NCI-H1417 treated with DMSO at 0.1 percent for 48 hours (cell line): ENCODE measurements at regions not wholly inside any gene's neighbourhood (a gene's known extent, or its start where the extent isn't known, plus 50 kb on each side); places are given as distances from the start of the nearest gene placed in this dataset.
"Not testable (repeated sequence)": the region's sequence is repeated elsewhere in the genome, so short reads cannot be mapped to it uniquely, and the experiment has no call there.

Experiments used
- DNase-seq: peaks from one replicate; lab custom pipeline; 2025; lab: John Stamatoyannopoulos, UW

GRCh38 chr2:149703281-149703680 is 115.7 kb upstream of the MMADHC start:
- no peak for DNase-seq

DNA sequence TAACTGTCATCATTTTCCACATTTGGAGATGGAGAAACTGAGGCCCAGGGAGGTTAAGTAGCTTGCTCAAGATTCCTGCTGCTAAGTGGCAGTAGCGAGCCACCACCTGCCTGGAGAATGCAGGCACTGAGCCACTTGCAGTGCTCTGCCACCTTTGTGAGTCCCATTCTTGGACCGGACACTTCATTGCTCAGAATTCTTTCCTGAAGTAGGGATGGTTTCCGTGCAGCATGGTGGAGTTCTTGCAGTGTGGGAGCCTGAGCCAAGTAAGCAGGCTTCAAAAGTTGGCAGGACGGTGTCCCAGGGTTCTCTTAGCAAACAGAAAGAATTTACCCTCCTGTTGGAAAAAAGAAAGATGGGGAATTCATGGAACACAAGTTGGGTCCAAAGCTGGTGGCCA is 115.0 kb upstream of the MMADHC start:
- DNase-seq: no peak

DNA sequence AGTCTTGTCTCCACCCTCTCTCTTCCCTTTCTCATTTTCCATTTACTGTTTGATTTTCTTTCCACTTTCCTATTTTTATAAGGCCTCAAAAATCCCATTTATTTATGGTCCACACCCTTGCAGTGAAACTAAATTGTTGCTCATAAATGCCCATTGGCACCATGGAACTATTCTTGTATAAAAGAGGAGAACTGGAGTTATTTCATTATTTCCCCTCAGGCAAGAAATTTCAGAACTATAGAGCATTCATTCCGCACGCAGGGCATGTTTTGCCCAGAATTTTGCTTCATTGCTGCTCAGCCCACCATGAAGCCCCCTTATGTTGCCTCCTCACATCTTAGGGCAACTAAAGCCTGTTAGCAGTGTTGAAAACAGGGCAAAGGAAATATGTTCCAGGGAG is 113.7 kb upstream of the MMADHC start:
- no peak for DNase-seq

GRCh38 chr2:149692961-149693396 is 105.4 kb upstream of the MMADHC start:
- DNase-seq: no peak

- DNase-seq: no peak
Observed at GRCh38 chr2:149690825-149691224, 103.2 kb upstream of the MMADHC start.

GRCh38 chr2:149687052-149687427 is 99.5 kb upstream of the MMADHC start:
- no peak for DNase-seq

DNA sequence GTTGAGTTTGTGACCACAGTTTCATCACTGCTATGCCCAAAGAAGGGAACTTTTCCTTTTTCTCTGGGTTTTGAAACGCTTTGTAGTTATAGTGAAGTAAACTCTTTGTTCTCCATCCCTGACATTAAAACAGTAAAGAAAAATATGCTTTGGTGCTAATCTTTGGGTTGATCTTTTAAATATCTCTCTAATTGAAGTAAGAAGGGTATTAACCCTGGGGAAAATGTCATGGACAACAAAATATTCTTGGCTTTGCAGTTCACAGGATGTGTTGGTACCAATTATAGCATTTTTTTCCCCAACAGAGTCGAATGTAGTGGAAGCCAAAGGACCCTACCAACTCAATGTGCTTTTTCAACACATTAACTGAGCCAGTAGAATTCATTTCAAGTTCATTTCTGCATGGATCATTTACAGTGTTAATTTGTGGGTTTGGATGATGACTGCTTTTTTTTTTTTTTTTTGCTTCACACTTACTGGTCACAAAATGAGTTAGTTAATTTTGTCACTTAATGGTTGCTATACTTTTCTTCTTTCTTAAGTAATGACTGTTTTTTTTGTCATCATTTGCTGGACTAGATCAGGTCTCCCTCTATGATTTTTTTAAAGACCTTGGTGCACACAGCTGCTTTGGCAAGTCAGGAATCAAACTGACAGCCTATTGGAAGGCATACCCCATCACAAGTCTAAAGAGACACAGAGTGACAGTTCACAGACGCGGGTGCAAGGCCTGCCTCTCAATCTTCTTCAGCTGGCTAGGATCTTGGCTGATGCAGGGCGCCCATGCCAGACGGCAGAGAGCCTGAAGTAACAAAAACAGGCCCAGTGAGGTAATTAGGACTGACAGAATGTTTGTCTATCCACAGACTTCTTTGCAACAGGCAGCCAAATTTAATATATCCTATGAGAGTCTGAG is 98.8 kb upstream of the MMADHC start:
- no peak for DNase-seq

- DNase-seq: not testable (repeated sequence)
Observed at GRCh38 chr2:149685401-149685800, 97.8 kb upstream of the MMADHC start.

GRCh38 chr2:149679286-149679685 is 91.7 kb upstream of the MMADHC start:
- no peak for DNase-seq

DNA sequence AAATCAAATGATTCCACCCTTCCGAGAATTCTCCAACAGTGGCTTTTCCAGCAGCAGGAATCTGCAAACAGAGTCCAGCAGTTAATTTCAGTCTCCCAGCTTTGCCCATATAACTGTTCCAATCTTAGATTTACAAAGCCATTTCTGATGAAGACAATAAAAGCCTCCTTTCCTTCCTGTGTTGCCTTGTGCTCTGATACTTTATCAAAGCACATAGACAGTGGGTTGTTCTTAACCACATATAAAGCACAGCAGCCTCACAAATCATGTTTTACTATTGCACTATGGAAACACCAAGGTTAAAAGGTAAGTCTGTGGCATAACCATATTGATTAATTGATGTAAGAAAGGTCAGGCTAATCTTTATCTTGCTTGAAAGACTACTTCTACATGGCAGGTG is 89.8 kb upstream of the MMADHC start:
- DNase-seq: no peak

GRCh38 chr2:149670086-149670485 is 82.5 kb upstream of the MMADHC start:
- no peak for DNase-seq

GRCh38 chr2:149666809-149667320 is 79.3 kb upstream of the MMADHC start:
- DNase-seq: no peak

- no peak for DNase-seq
Observed at GRCh38 chr2:149664896-149665295, 77.3 kb upstream of the MMADHC start.

DNA sequence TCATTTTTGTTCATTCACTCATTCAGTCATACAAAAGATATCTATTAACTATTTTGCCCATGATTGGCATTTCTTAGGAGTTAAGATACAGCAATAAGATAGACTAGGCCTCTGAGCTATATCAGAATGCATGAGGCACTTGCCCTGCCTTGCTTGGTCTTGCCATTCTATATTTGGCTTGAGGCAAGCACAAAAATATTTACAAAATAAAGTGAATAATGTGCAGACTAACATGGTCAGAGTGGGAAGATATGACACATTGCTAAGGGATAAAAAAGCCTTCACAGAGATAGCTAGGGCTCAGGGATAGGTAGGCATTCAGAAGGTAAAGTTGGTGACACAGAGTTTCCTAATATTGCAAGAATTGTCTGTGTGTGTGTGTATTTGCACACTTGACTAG is 75.0 kb upstream of the MMADHC start:
- DNase-seq: no peak

GRCh38 chr2:149661844-149662243 is 74.3 kb upstream of the MMADHC start:
- no peak for DNase-seq

- no peak for DNase-seq
Observed at GRCh38 chr2:149658553-149658952, 71.0 kb upstream of the MMADHC start.

DNA sequence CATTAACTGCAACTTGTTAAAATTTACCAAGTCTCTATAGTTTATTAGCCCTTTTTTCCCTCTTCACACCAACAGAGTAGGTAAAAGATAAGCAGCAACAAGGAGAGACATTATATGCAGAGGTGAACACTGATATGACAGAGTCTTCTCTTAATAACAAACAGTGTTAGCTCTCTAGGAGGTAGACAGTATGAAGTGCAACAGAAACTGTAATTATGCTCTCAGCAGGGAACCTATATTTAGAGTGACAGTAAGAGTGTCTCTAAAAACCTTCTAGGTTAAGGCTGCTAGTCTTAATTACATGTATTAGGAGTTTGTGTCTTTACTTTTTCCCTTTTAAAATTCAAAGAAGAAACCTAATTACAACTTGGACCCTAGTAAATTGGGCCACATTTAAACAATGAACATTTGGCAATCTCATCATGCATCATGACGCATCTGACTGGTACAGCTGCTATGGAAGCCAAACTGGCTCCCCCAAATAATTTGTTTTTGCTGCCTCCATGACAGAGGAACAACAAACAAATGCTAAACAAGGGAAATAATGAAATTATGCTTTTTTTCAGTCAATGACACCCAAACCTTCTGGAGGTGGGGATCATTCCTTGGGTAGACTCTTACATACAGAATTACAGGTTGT is 69.9 kb upstream of the MMADHC start:
- peak; percentile 90 for DNase-seq

- DNase-seq: no peak
Observed at GRCh38 chr2:149656996-149657395, 69.4 kb upstream of the MMADHC start.

DNA sequence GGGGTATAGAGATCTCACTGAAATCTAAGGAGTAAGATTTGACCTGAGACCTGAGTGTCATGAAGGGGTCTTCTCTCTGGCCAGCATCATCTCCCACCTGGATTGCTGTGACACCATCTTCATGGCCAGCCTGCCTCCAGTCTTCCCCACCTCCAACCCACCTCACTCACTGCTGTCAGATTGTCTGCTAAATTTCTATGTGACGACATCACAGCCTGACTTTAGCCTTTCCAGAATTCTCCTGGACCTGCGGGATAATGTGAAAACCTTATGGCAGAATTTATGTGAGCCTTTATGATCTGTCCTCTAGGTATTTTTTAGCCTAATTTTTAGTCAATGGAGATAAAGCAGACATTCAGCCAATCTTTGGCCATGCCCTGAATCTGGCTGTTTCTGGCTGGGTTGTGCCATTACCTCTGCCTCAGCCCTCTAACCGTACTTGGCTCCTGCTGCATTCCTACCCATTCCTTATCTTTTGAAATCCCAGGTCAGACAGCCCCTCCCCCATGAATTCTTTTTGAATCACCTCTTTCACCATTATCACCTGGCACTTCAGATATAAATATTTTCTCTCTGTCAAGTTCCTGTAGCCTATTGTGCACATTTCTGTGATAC is 66.4 kb upstream of the MMADHC start:
- DNase-seq: no peak

- DNase-seq: no peak
Observed at GRCh38 chr2:149652926-149653325, 65.4 kb upstream of the MMADHC start.

- no peak for DNase-seq
Observed at GRCh38 chr2:149652526-149652925, 65.0 kb upstream of the MMADHC start.

- DNase-seq: no peak
Observed at GRCh38 chr2:149651229-149651628, 63.7 kb upstream of the MMADHC start.

GRCh38 chr2:149650006-149650405 is 62.4 kb upstream of the MMADHC start:
- DNase-seq: no peak
